Activated naive CD4-positive, alpha-beta T cell treated with anti-CD3 and anti-CD28 coated beads, Interleukin-2, amount 50 U/mL, for 72 hours (primary cell): ENCODE measurements at regions not wholly inside any gene's neighbourhood (a gene's known extent, or its start where the extent isn't known, plus 50 kb on each side); places are given as distances from the start of the nearest gene placed in this dataset.
"Not testable (repeated sequence)": the region's sequence is repeated elsewhere in the genome, so short reads cannot be mapped to it uniquely, and the experiment has no call there.

Experiments
- ATAC-seq, 2 donors: fragments of 150-1000 bp; cut with Tn5 transposase; 2 replicates each; pipeline ENCODE4 v1.10.0; 2021; ENCODE audit warnings: mild to moderate bottlenecking in 2 of 2, moderate library complexity in 2 of 2
- DNase-seq, 2 donors: peaks; one replicate each; pipeline ENCODE4 v3.0.0; 2021 to 2022; ENCODE audit warnings: low spot score in 2 of 2
- H3K27ac Mint-ChIP-seq, 2 donors: one replicate each; pipeline ENCODE4 v1.8.0; 2022; ENCODE audit warnings: mild to moderate bottlenecking in 2 of 2, mixed read lengths in 2 of 2
- H3K36me3 Mint-ChIP-seq, 2 donors: one replicate each; pipeline ENCODE4 v1.8.0; 2022; ENCODE audit warnings: mixed read lengths in 2 of 2
- H3K9me3 Mint-ChIP-seq, 2 donors: one replicate each; pipeline ENCODE4 v1.8.0; 2022; ENCODE audit warnings: mixed read lengths in 2 of 2

DNA sequence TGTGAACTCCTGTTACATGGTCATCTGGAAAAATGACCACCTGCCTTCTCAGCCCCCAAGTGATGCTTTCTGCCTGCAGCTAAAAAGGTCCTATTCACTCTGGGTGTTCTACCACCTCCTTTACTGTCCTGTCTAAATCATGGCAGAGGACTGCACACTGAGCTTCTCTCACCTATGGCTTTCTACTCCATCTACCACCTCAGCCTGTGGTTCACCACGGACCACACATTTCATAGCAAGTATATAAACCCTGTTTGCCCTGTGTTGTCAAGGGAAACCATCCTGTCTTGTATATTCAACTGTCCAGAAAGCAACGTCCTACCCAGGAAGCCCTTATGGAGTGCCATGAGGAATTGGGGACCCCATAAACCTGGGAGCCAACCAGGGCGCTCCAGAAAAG, 167.4 kb upstream of the ITGA1 start:
- ATAC-seq (no peak), DNase-seq (no peak)
- peaks cover 0 to 3% of the 10 kb centered on the region in 2 donors for H3K9me3 Mint-ChIP-seq

DNA sequence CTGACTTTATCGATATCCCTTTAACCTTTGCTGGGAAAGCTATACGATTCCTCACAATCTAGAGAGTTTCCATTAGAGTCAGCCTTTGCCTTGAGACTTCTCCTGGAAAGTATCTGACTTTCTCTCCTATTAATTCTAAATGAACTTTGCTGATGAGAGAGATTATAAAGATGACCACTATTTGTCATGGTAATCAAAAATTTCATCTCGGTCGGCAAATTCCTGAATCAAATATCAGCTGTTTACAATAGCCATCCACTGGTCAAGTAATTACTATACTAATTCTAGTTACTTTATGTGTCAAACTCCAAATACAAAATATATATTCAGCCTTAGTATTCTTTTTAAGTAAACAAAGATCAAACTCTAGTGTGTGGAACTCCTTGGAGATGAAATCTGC, 164.4 kb upstream of the ITGA1 start:
- Mint-ChIP-seq H3K36me3 (peaks cover 0 to 12% of the 10 kb centered on the region in 2 donors), H3K9me3 (peaks cover 0 to 9% of the 10 kb centered on the region in 2 donors), H3K27ac (no peak overlapping the region)
- ATAC-seq (no peak), DNase-seq (no peak)

More for the DNA sequence above, 167.4 kb upstream of the ITGA1 start:
- H3K27ac Mint-ChIP-seq = no peak overlapping the region
- no peaks in the 10 kb centered on the region for H3K36me3 Mint-ChIP-seq

DNA sequence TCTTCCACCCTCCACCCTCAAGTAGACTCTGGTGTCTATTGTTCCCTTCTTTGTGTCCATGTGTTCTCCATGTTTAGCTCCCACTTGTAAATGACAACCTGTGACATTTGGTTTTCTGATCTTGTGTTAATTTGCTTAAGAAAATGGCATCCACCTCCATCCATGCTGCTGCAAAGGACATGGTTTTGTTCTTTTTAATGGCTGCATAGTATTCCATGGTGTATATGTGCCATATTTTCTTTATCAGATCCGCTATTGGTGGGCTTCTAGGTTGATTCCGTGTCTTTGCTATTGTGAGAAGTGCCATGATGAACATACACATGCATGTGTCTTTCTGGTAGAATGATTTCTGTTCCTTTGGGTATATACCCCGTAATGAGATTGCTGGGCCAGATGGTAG, 163.4 kb upstream of the ITGA1 start:
- peaks cover 0 to 12% of the 10 kb centered on the region in 2 donors for H3K36me3 Mint-ChIP-seq
- H3K9me3 Mint-ChIP-seq = peaks cover 0 to 9% of the 10 kb centered on the region in 2 donors
- DNase-seq (no peak), ATAC-seq (no peak)
- no peak overlapping the region for H3K27ac Mint-ChIP-seq

DNA sequence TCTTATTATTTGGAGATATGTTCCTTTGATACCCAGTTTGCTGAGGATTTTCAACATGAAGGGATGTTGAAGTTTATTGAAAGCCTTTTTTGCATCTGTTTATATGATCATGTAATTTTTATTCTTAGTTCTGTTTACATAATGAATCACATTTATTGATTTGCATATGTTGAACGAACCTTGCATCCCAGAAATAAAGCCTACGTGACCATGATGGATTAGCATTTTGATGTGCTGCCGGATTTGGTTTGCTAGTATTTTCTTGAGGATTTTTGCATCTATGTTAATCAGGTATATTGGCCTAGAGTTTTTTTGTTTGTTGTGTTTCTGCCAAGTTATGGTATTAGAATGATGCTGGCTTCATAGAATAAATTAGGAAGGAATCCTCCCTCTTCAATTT, 161.4 kb upstream of the ITGA1 start:
- DNase-seq (no peak), ATAC-seq (no peak)
- no peak overlapping the region for H3K27ac Mint-ChIP-seq
- peaks cover 0 to 12% of the 10 kb centered on the region in 2 donors for H3K36me3 Mint-ChIP-seq
- H3K9me3 Mint-ChIP-seq = peaks cover 0 to 9% of the 10 kb centered on the region in 2 donors

DNA sequence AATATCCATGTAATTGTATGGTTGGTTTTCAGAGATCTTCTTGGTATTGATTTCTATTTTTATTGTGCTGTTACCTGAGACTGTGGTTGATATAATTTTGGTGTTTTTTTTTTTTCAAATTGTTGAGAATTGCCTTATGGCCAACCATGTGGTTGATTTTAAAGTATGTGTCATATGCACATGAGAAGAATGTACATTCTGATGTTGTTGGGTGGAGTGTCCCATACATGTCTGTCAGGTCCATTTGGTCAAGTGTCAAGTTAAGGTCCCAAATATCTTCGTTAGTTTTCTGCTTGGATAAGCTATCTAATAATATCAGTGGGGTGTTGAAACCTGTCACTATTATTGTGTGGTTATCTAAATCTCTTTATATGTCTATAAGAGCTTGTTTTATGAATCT, 160.0 kb upstream of the ITGA1 start:
- H3K36me3 Mint-ChIP-seq = peaks cover 0 to 12% of the 10 kb centered on the region in 2 donors
- H3K9me3 Mint-ChIP-seq = peaks cover 0 to 9% of the 10 kb centered on the region in 2 donors
- DNase-seq (no peak), ATAC-seq (no peak)
- H3K27ac Mint-ChIP-seq = no peak overlapping the region

DNA sequence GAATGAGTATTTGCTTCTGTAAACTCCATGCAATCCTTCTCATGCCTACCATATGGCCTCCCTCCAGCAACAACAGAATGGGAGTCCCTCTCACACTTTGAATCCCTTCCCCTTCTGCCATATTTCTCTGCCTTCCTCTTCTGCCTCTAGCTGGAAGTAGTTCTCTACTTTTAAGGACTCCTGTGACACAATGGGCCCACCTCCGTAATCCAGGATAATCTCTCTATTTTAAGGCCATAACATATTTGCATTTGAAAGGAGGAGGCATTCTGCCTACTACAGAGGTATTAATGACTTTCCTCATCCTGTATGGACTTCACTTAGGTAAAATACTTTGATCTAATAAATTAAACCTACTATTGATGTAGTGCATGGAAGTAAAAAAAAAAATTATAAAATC, 155.4 kb upstream of the ITGA1 start:
- Mint-ChIP-seq H3K36me3 (peaks cover 0 to 6% of the 10 kb centered on the region in 2 donors), H3K9me3 (peaks cover 0 to 3% of the 10 kb centered on the region in 2 donors), H3K27ac (no peak overlapping the region)
- DNase-seq (no peak), ATAC-seq (no peak)

DNA sequence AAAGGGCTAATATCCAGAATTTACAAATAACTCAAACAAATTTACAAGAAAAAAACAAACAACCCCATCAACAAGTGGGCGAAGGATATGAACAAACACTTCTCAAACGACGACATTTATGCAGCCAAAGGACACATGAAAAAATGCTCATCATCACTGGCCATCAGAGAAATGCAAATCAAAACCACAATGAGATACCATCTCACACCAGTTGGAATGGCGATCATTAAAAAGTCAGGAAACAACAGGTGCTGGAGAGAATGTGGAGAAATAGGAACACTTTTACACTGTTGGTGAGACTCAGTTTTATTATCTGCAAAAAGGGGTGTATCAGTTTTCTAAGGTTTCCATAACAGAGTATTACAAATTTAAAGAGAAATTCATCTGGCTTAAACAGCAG, 153.5 kb upstream of the ITGA1 start:
- not testable (repeated sequence) for ATAC-seq, H3K36me3 Mint-ChIP-seq, DNase-seq, H3K9me3 Mint-ChIP-seq, H3K27ac Mint-ChIP-seq

DNA sequence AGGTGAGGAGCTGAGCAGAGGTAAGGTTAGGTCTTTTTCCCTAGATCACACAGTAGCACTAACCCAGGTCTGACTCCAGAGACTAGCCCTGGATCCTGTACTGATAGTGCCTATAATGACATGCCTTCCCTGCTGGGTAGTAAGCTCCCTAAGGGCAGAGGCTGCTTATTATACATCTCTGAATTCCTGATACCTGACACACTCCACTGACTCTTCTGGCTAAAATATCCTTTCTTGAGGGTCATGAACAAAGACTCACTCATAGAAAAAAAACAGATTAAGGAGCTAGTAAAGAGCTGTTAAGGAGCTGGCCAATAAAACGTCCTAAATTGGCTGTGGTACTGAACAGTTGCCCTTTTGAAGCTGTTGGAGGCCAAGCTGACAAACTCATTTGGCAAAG, 149.0 kb upstream of the ITGA1 start:
- Mint-ChIP-seq H3K36me3 (peaks cover 0 to 4% of the 10 kb centered on the region in 2 donors), H3K27ac (no peak overlapping the region), H3K9me3 (peaks cover 3 to 9% of the 10 kb centered on the region in 2 donors)
- DNase-seq (no peak), ATAC-seq (no peak)

DNA sequence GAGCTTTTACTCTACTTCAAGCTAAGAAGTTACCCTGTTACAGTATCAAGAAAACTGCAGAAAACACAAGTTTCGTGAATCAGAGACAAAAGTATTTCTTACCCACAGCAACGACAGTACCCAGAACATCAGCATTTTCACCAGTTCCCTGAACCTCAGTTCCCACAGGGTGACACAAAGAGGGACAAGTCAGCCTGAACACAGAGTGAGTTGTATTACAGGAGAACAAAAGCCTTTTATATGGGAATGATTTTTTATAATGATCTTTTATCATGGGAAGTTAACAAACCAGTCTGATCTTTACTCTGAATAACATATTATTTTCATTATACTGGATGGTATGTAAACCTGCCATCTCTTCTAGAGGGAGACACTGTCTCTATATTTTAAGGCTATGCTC, 139.0 kb upstream of the ITGA1 start:
- DNase-seq = no peak
- no peak overlapping the region for H3K27ac Mint-ChIP-seq
- peaks cover 9 to 12% of the 10 kb centered on the region in 2 donors for H3K36me3 Mint-ChIP-seq
- ATAC-seq = no peak
- H3K9me3 Mint-ChIP-seq = peaks cover 11 to 14% of the 10 kb centered on the region in 2 donors

DNA sequence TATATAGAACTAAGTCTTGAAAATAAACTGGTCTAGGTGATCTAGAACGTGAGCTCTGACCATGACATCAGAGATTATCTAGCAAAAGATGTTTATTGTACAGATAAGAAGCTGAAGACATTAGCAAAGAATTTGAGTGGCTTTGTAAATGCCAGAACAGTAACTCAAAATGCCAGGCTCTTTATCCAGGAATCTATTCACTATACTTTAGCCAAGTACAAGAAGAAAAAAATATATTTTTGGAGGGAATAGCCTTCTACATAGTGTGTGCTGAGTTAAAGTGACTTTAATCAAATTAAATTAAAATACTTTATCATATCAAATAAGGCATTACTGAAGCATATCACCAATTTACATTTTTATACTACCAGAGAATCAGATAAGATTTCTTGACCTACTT, 132.6 kb upstream of the ITGA1 start:
- Mint-ChIP-seq H3K9me3 (no peaks in the 10 kb centered on the region), H3K36me3 (no peaks in the 10 kb centered on the region), H3K27ac (no peak overlapping the region)
- no peak for DNase-seq
- ATAC-seq = no peak

DNA sequence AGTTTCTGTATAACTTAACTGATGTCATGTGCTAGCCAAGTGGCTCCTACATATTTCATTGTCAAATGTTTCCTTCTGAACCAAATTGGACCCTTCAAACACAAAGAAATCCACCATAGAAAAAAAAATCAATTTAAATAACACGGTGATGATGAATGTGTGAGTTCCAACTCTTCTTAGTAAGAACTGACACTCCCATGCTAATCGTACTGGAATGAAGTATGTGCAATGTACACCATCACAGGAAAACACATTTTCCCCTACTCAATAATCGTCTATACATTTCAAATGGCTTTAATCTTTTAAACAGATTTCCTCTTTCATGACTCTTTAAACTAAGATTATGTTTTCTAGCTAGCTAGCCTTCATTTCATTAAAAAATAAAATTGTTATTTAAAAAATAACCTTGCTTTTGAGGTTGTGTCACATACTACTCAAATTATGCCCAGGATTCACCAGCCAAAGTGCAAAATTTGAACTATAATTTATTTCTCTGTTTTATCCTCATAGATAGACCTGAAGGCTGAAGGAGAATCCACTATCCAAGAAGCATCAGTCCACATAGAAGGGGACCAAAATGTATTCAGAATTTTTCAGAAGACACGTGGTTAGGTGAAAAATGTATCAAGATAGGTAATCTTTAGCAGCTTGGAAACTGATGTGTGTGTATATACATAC, 131.0 kb upstream of the ITGA1 start:
- DNase-seq (no peak), ATAC-seq (no peak)
- Mint-ChIP-seq H3K27ac (no peak overlapping the region), H3K9me3 (no peaks in the 10 kb centered on the region), H3K36me3 (no peaks in the 10 kb centered on the region)

DNA sequence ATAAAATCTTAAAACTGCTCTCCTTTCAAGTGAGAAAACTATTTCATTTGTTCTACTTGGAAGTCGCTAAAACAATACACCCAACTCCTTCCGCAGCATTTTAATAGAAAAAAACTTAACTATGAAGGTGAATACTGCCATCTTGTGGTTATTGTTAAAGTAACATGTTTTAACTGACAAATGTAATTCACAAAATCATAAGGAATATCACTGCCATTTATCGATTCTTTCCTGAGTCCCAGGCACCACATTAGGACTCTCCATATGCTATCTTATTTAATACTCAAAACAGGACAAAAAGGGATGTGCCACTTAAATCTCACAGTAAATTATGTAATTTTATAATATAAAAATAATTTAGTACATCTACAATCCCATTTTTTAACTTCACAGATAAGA, 130.5 kb upstream of the ITGA1 start:
- no peak for ATAC-seq
- Mint-ChIP-seq H3K9me3 (no peaks in the 10 kb centered on the region), H3K36me3 (no peaks in the 10 kb centered on the region)

DNA sequence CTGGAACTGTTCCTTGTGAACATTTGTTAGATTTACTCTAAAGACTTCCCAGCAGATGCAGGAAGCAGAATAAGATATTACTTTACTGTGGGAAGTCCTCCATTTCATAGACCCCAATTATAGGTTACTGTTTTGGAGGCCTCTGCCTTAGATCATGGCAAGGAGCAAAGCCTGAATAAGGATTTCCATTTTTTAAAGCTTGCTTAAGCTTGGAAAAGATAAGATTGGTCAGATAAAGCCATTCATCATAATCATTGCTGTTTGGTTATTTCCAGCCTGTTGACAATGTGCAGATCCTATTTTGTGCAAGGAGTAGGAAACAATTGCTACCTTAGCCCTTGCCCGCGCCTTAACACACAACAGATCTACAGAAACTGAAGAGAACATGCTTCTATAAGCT, 129.5 kb upstream of the ITGA1 start:
- DNase-seq = no peak
- no peaks in the 10 kb centered on the region for H3K9me3 Mint-ChIP-seq
- ATAC-seq = no peak
- H3K27ac Mint-ChIP-seq = no peak overlapping the region
- no peaks in the 10 kb centered on the region for H3K36me3 Mint-ChIP-seq

More for the DNA sequence above, 130.5 kb upstream of the ITGA1 start:
- DNase-seq = no peak
- no peak overlapping the region for H3K27ac Mint-ChIP-seq

DNA sequence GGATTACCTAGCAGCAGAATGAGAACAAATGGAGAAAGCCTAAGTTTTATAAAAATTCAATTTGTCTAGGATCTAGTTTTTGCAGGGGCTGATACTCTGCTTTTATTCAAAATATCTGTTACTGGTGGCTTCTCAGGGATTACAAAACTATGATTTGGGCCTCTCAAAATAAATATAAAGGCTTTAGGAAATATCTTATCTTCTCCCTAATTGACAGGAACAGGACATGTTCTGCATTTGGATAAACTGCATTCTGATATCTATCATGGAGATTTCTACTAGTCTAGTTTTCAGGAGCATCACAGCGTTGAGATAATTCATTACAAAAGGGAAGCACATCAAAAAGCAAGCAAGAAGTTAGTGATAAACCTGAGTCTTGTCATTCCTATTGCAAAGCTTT, 127.1 kb upstream of the ITGA1 start:
- no peak for DNase-seq
- no peak for ATAC-seq
- H3K36me3 Mint-ChIP-seq = no peaks in the 10 kb centered on the region
- H3K27ac Mint-ChIP-seq = no peak overlapping the region
- H3K9me3 Mint-ChIP-seq = no peaks in the 10 kb centered on the region

DNA sequence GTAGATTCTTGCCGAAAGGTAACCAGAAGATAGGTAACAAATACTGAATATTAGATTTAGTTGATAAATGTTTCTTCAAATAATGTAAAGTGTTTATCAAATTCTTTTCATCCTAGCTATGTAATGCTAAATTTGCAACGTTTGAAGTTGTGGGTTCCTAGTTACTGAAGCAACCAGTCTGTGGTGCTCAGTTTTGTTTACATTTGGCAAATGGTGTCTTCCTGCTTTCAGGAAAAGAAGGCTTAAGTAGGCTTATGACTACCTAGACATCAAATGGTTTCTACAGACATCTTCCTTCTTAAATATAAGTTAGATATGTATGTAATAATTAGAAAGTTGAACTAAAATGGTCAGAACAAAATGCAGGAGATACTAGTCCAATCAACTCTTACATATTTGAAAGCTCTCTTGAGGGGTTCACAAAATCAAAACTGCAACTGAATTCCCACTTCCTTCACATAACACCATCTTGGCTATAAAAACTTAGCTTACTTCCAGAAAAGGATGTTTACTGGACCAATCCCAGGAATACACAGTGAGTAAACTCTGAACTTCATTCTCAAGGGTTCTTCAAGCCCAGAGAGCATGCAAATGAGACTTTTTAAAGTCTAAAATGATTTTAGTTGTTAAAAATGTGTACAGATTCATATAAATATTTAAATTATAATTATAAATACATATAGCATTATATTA, 125.7 kb upstream of the ITGA1 start:
- Mint-ChIP-seq H3K36me3 (no peaks in the 10 kb centered on the region), H3K27ac (no peak overlapping the region), H3K9me3 (no peaks in the 10 kb centered on the region)
- no peak for DNase-seq
- no peak for ATAC-seq

DNA sequence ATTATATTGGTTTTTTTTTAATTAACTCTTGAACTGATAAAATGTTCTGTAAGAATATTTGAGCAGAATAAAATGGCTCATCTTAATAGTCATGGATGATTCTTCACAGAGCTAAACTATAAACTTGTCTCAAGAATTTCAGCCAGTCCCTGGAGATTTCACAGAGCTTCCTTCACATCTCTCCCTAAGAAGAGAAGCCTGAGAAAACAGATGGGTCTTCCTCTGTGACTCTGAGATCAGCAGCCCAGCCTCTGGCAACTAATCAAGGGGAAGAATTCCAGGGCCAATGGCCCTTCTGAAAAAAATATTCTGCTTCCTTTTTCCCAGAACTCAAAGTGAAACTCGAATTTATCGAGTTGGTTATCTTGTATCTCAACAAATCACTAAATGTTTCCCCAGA, 122.2 kb upstream of the ITGA1 start:
- ATAC-seq (no peak), DNase-seq (no peak)
- no peaks in the 10 kb centered on the region for H3K36me3 Mint-ChIP-seq
- H3K27ac Mint-ChIP-seq = no peak overlapping the region
- no peaks in the 10 kb centered on the region for H3K9me3 Mint-ChIP-seq

DNA sequence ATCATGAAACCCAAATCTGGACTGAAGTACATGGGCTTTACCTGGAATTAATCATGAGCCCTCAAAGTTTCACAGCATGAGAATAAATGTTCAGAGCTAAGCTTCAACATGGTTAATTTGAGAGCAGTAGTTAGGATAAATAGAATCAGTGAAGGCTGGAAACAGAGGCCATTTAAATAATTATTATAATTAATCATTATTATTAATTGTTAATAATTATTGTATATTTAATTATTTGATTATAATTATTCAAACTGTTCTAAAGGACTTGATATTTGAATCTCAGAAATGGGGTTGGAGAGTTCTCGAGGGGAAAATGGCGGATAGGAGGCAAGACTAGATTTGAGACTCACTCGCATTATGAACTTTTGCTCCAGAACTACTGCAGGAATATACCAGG, 119.6 kb upstream of the ITGA1 start:
- Mint-ChIP-seq H3K9me3 (no peaks in the 10 kb centered on the region), H3K36me3 (no peaks in the 10 kb centered on the region), H3K27ac (no peak overlapping the region)
- no peak for ATAC-seq
- DNase-seq = no peak

DNA sequence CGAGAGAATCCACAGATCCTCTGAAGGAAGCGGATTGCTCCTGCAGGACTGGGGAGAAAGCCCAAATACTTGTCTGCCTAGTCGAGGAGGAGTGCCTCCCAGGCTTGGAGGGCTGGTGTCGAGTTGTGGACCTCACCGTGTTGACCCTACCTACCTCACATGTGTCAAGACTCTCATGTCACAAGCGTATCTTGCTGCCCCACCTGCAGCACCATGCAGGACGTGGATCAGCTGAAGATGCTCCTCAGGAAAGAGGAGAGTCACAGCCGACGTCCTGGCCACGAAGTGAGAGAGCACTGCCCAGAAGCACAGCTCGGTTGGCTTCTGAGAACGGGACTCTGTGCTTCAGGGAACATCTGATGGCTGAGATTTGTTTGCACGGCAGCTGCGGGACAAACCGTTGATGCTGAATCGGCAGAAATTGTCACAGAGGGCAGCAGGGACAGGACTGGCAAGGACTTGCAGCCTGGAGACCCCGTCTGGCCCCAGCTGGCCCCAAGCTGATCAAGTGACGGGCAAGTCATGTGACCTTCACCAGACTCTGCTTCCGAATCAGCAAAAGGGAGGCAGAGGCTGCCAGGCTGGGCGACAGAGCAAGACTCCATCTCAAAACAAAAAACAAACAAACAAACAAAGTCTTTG, 119.1 kb upstream of the ITGA1 start:
- Mint-ChIP-seq H3K36me3 (no peaks in the 10 kb centered on the region), H3K27ac (no peak overlapping the region), H3K9me3 (no peaks in the 10 kb centered on the region)
- ATAC-seq (no peak), DNase-seq (no peak)
